Activated naive CD4-positive, alpha-beta T cell treated with anti-CD3 and anti-CD28 coated beads, Interleukin-2, amount 50 U/mL, for 72 hours (primary cell): ENCODE measurements at regions not wholly inside any gene's neighbourhood (a gene's known extent, or its start where the extent isn't known, plus 50 kb on each side); places are given as distances from the start of the nearest gene placed in this dataset.

ENCODE experiments used
- ATAC-seq, 2 donors: fragments of 150-1000 bp; cut with Tn5 transposase; 2 replicates each; pipeline ENCODE4 v1.10.0; 2021; ENCODE audit warnings: mild to moderate bottlenecking in 2 of 2, moderate library complexity in 2 of 2
- DNase-seq, 2 donors: peaks; one replicate each; pipeline ENCODE4 v3.0.0; 2021 to 2022; ENCODE audit warnings: low spot score in 2 of 2
- H3K27ac Mint-ChIP-seq, 2 donors: one replicate each; pipeline ENCODE4 v1.8.0; 2022; ENCODE audit warnings: mild to moderate bottlenecking in 2 of 2, mixed read lengths in 2 of 2
- H3K36me3 Mint-ChIP-seq, 2 donors: one replicate each; pipeline ENCODE4 v1.8.0; 2022; ENCODE audit warnings: mixed read lengths in 2 of 2
- H3K9me3 Mint-ChIP-seq, 2 donors: one replicate each; pipeline ENCODE4 v1.8.0; 2022; ENCODE audit warnings: mixed read lengths in 2 of 2

GRCh38 chr14:85788470-85789233, 258.7 kb downstream of the FLRT2 start:
- DNase-seq: no peak
- Mint-ChIP-seq H3K36me3 (no peaks in the 10 kb centered on the region), H3K9me3 (no peaks in the 10 kb centered on the region), H3K27ac (no peak overlapping the region)
- ATAC-seq: no peak

- peaks cover 0 to 3% of the 10 kb centered on the region in 2 donors for H3K9me3 Mint-ChIP-seq
- no peak for DNase-seq
- ATAC-seq: no peak
- no peak overlapping the region for H3K27ac Mint-ChIP-seq
- no peaks in the 10 kb centered on the region for H3K36me3 Mint-ChIP-seq
Observed at GRCh38 chr14:85766295-85766694, 236.4 kb downstream of the FLRT2 start.

- H3K9me3 Mint-ChIP-seq: peaks cover 0 to 3% of the 10 kb centered on the region in 2 donors
- H3K36me3 Mint-ChIP-seq: no peaks in the 10 kb centered on the region
- no peak overlapping the region for H3K27ac Mint-ChIP-seq
- ATAC-seq (no peak), DNase-seq (no peak)
Observed at GRCh38 chr14:85764822-85765221, 234.9 kb downstream of the FLRT2 start.

GRCh38 chr14:85762526-85762925, 232.6 kb downstream of the FLRT2 start:
- no peak for DNase-seq
- Mint-ChIP-seq H3K36me3 (no peaks in the 10 kb centered on the region), H3K27ac (no peak overlapping the region), H3K9me3 (peaks cover 0 to 3% of the 10 kb centered on the region in 2 donors)
- no peak for ATAC-seq

GRCh38 chr14:85752175-85752574, 222.2 kb downstream of the FLRT2 start:
- DNase-seq: no peak
- H3K27ac Mint-ChIP-seq: no peak overlapping the region
- no peak for ATAC-seq
- H3K9me3 Mint-ChIP-seq: peaks cover 0 to 5% of the 10 kb centered on the region in 2 donors
- H3K36me3 Mint-ChIP-seq: no peaks in the 10 kb centered on the region

GRCh38 chr14:85744573-85744972, 214.6 kb downstream of the FLRT2 start:
- DNase-seq: no peak
- no peak for ATAC-seq
- peaks cover 7 to 11% of the 10 kb centered on the region in 2 donors for H3K9me3 Mint-ChIP-seq
- H3K27ac Mint-ChIP-seq: peak overlapping the region in 1 of 2 donors; percentile 2
- H3K36me3 Mint-ChIP-seq: no peaks in the 10 kb centered on the region

- H3K36me3 Mint-ChIP-seq: no peaks in the 10 kb centered on the region
Observed at GRCh38 chr14:85732031-85732430, 202.1 kb downstream of the FLRT2 start.

GRCh38 chr14:85731186-85731585, 201.2 kb downstream of the FLRT2 start:
- DNase-seq: no peak
- Mint-ChIP-seq H3K36me3 (no peaks in the 10 kb centered on the region), H3K27ac (no peak overlapping the region), H3K9me3 (peaks cover 0 to 6% of the 10 kb centered on the region in 2 donors)
- ATAC-seq: no peak

More at GRCh38 chr14:85732031-85732430, 202.1 kb downstream of the FLRT2 start:
- ATAC-seq (no peak), DNase-seq (no peak)
- H3K27ac Mint-ChIP-seq: no peak overlapping the region
- peaks cover 0 to 6% of the 10 kb centered on the region in 2 donors for H3K9me3 Mint-ChIP-seq

GRCh38 chr14:85728476-85729065, 198.6 kb downstream of the FLRT2 start:
- H3K9me3 Mint-ChIP-seq: peaks cover 0 to 6% of the 10 kb centered on the region in 2 donors
- no peaks in the 10 kb centered on the region for H3K36me3 Mint-ChIP-seq
- no peak for ATAC-seq
- no peak for DNase-seq
- no peak overlapping the region for H3K27ac Mint-ChIP-seq

GRCh38 chr14:85714069-85714468, 184.1 kb downstream of the FLRT2 start:
- Mint-ChIP-seq H3K9me3 (peaks cover 12 to 13% of the 10 kb centered on the region in 2 donors), H3K27ac (no peak overlapping the region), H3K36me3 (no peaks in the 10 kb centered on the region)
- ATAC-seq: no peak
- DNase-seq: no peak

GRCh38 chr14:85711620-85712019, 181.7 kb downstream of the FLRT2 start:
- Mint-ChIP-seq H3K27ac (no peak overlapping the region), H3K36me3 (no peaks in the 10 kb centered on the region), H3K9me3 (peaks cover 5 to 7% of the 10 kb centered on the region in 2 donors)
- ATAC-seq: no peak
- no peak for DNase-seq
